ENCODE measurements at regions not wholly inside any gene's neighbourhood (a gene's known extent, or its start where the extent isn't known, plus 50 kb on each side); places are given as distances from the start of the nearest gene placed in this dataset.

GRCh38 chr2:120432976-120433815 is 87.3 kb downstream of the INHBB start:
- no peak overlapping the region for H3K4me3 ChIP-seq
- TF ChIP-seq POLR2A (IDR thresholded peaks at IDR 0.05) = no peak
- ATAC-seq (no peak), DNase-seq (no peak)
- no peaks in the 10 kb centered on the region for H3K9me3 ChIP-seq
- H3K36me3 ChIP-seq = no peaks in the 10 kb centered on the region
- H3K27me3 ChIP-seq = peaks cover 0 to 13% (median 0%) of the 10 kb centered on the region in 9 donors
- no peaks in the 10 kb centered on the region for H3K4me1 ChIP-seq
- H3K27ac ChIP-seq = no peak overlapping the region
- WGBS, 4 donors = 87 to 95% (median 93%) methylated on average over 13 to 17 of the region's 17 CpGs
- intact Hi-C loops (cut with DNase I) = loop anchor here in 1 of 10 donors (10.0 kb wide), 1 partner anchor 242 kb away; no protein-coding TSS in a partner anchor

GRCh38 chr2:120433816-120434290 is 87.9 kb downstream of the INHBB start:
- 88 to 98% (median 92%) methylated on average over 7 of the region's 7 CpGs for WGBS, 4 donors
- Histone ChIP-seq H3K4me3 (no peak overlapping the region), H3K27ac (no peak overlapping the region), H3K4me1 (no peaks in the 10 kb centered on the region), H3K9me3 (no peaks in the 10 kb centered on the region), H3K27me3 (peaks cover 0 to 13% (median 0%) of the 10 kb centered on the region in 9 donors), H3K36me3 (no peaks in the 10 kb centered on the region)
- intact Hi-C loops (cut with DNase I) = loop anchor here in 1 of 10 donors (10.0 kb wide), 1 partner anchor 241 kb away; no protein-coding TSS in a partner anchor
- no peak for DNase-seq
- TF ChIP-seq, protein P1, sequence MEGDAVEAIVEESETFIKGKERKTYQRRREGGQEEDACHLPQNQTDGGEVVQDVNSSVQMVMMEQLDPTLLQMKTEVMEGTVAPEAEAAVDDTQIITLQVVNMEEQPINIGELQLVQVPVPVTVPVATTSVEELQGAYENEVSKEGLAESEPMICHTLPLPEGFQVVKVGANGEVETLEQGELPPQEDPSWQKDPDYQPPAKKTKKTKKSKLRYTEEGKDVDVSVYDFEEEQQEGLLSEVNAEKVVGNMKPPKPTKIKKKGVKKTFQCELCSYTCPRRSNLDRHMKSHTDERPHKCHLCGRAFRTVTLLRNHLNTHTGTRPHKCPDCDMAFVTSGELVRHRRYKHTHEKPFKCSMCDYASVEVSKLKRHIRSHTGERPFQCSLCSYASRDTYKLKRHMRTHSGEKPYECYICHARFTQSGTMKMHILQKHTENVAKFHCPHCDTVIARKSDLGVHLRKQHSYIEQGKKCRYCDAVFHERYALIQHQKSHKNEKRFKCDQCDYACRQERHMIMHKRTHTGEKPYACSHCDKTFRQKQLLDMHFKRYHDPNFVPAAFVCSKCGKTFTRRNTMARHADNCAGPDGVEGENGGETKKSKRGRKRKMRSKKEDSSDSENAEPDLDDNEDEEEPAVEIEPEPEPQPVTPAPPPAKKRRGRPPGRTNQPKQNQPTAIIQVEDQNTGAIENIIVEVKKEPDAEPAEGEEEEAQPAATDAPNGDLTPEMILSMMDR (IDR thresholded peaks at IDR 0.05) = no peak
- TF ChIP-seq POLR2A (IDR thresholded peaks at IDR 0.05) = no peak
- ATAC-seq = no peak

GRCh38 chr2:120434492-120435308 is 88.8 kb downstream of the INHBB start:
- TF ChIP-seq, protein P1 (IDR thresholded peaks at IDR 0.05) = no peak
- no peak for TF ChIP-seq POLR2A (IDR thresholded peaks at IDR 0.05)
- H3K9me3 ChIP-seq = no peaks in the 10 kb centered on the region
- peak in 1 of 5 donors; percentile 13 for DNase-seq
- H3K4me3 ChIP-seq = no peak overlapping the region
- WGBS, 4 donors = 70 to 80% (median 75%) methylated on average over 20 to 22 of the region's 22 CpGs
- H3K27me3 ChIP-seq = peaks cover 0 to 17% (median 0%) of the 10 kb centered on the region in 9 donors
- H3K4me1 ChIP-seq = no peaks in the 10 kb centered on the region
- intact Hi-C loops (cut with DNase I) = loop anchor here in 3 of 10 donors (5.0 to 10.0 kb wide), 3 partner anchors 82 to 240 kb away; no protein-coding TSS in a partner anchor
- no peaks in the 10 kb centered on the region for H3K36me3 ChIP-seq
- no peak for ATAC-seq
- H3K27ac ChIP-seq = no peak overlapping the region

DNA sequence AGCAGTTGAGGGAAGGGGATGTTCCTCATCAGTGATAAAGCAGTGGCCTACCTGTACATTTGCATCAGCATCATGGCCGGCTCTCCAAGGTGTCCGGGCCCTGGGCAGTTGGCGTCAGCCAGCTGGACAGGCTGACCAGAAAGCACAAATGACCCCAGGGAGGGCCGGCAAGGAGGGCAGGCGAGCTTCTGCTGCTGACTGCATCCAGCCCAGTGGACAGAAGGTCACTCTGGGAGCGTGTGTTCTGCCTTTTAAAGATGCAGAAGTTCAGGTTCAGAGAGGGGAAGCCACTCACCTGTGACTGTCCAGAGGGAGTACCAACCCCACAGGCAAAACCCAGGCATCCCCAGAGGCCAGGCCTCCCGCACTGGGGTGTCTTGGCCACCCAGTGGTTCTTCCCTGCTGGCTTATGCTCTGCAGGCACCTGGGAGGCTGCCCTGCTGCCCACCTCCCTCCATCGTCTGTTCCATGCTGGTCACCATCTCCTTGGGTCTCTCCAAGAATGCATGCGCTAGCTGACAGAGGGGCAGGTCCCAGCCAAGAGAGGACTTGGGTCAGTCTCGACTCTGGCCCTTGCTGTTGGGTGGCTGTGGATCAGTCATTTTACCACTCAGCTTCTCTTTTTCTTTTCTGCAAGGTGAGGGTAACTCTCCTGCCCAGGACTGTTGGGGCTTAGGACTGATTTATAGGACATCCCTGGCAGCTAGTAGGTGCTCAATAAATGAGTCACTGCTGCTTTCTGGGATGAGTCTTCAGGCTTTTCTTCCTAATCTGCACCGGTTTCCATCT is 89.9 kb downstream of the INHBB start:
- 85 to 93% (median 90%) methylated on average over 9 to 11 of the region's 11 CpGs for WGBS, 4 donors
- no peaks in the 10 kb centered on the region for H3K9me3 ChIP-seq
- no peak overlapping the region for H3K4me3 ChIP-seq
- no peaks in the 10 kb centered on the region for H3K4me1 ChIP-seq
- H3K27me3 ChIP-seq = peaks cover 0 to 20% (median 1%) of the 10 kb centered on the region in 9 donors
- peak in 1 of 5 donors; percentile 9 for DNase-seq
- no peak overlapping the region for H3K27ac ChIP-seq
- intact Hi-C loops (cut with DNase I) = loop anchor here in 3 of 10 donors (5.0 to 10.0 kb wide), 3 partner anchors 84 to 239 kb away; no protein-coding TSS in a partner anchor
- H3K36me3 ChIP-seq = no peaks in the 10 kb centered on the region
- TF ChIP-seq, protein P1 (IDR thresholded peaks at IDR 0.05) = no peak
- TF ChIP-seq POLR2A (IDR thresholded peaks at IDR 0.05) = no peak
- no peak for ATAC-seq

All from heart left ventricle (tissue), 16 donors.